ENCODE measurements at regions not wholly inside any gene's neighbourhood (a gene's known extent, or its start where the extent isn't known, plus 50 kb on each side); places are given as distances from the start of the nearest gene placed in this dataset.

DNA sequence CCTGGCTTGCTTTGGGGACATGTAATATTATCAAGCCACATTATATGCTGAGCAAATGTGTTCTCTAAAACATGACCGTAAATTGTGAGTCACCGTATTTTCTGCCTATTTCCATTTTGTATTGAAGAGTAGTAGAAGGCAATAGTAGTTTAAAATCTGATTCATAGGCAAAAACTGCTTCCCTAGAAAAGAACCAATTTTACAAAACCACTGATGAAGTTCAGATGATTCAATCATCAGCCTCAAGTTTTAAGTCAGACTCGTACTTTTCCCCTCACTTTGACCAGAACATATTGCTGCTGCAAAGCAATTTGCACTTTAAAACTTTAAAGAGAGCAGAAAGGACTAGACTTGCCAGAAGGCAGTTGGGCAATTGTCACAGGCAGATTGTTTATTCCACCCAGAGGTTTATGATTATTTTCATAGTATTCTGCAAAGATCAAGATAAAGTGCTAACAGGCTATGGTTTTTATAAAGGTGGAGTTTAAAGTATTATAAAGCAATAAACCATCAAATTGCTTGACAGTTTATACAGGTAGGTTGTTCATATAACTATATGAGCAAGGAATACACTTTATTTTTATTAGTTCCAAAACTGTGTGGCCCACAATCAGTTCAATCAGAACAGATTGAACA is 168.2 kb downstream of the ETV1 start:
- Histone ChIP-seq H3K27me3 (no peaks in the 10 kb centered on the region), H3K4me3 (ENCODE audit: low read depth, low read length) (no peak overlapping the region), H3K9me3 (no peaks in the 10 kb centered on the region; the same call in 1 of the 2 replicates), H3K36me3 (no peaks in the 10 kb centered on the region), H3K4me1 (no peaks in the 10 kb centered on the region)
- TF ChIP-seq, protein P1, sequence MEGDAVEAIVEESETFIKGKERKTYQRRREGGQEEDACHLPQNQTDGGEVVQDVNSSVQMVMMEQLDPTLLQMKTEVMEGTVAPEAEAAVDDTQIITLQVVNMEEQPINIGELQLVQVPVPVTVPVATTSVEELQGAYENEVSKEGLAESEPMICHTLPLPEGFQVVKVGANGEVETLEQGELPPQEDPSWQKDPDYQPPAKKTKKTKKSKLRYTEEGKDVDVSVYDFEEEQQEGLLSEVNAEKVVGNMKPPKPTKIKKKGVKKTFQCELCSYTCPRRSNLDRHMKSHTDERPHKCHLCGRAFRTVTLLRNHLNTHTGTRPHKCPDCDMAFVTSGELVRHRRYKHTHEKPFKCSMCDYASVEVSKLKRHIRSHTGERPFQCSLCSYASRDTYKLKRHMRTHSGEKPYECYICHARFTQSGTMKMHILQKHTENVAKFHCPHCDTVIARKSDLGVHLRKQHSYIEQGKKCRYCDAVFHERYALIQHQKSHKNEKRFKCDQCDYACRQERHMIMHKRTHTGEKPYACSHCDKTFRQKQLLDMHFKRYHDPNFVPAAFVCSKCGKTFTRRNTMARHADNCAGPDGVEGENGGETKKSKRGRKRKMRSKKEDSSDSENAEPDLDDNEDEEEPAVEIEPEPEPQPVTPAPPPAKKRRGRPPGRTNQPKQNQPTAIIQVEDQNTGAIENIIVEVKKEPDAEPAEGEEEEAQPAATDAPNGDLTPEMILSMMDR (IDR thresholded peaks at IDR 0.05; ENCODE audit: low read depth, low read length), result no peak
- DNase-seq, result no peak

DNA sequence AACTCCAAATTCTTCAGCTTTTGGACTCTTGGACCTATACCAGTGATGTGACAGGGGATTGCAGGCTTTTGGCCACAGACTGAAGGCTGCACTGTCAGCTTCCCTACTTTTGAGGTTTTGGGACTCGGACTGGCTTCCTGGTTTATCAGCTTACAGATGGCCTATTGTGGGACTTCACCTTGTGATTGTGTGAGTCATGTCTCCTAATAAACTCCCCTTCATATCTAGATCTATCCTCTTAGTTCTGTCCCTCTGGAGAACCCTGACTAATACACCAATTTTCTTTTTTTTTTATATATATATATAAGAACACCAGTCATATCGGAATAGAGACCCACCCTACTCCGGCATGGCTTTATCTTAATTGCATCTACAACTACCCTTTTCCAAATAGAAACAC is 166.8 kb downstream of the ETV1 start:
- Histone ChIP-seq H3K9me3 (no peaks in the 10 kb centered on the region), H3K4me1 (no peaks in the 10 kb centered on the region), H3K27me3 (no peaks in the 10 kb centered on the region), H3K36me3 (no peaks in the 10 kb centered on the region), H3K4me3 (ENCODE audit: low read depth, low read length) (no peak overlapping the region)
- no peak for DNase-seq
- TF ChIP-seq, protein P1 (IDR thresholded peaks at IDR 0.05; ENCODE audit: low read depth, low read length), result no peak

DNA sequence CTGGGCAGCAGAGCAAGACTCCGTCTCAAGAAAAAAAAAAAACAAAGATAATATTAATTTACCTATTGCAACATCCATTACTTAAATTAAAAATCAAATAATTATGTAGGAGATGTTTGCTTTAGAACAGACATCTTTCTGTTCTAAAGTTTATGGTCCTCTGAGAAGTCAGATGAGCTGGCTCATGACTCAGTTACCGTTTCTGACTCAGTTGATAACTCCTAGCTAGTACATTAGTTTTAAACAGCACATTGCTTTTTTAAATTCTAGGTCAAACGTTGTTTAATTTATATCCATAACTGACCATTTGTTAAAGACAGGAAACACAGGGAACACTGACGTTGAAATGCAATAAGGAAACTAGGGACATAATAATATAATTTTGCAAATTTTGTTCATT is 162.7 kb downstream of the ETV1 start:
- TF ChIP-seq, protein P1 (IDR thresholded peaks at IDR 0.05; ENCODE audit: low read depth, low read length), result no peak
- no peak for DNase-seq
- H3K4me1 ChIP-seq, result no peaks in the 10 kb centered on the region
- H3K36me3 ChIP-seq, result no peaks in the 10 kb centered on the region
- H3K9me3 ChIP-seq, result no peaks in the 10 kb centered on the region
- H3K4me3 ChIP-seq (ENCODE audit: low read depth, low read length), result no peak overlapping the region
- no peaks in the 10 kb centered on the region for H3K27me3 ChIP-seq

DNA sequence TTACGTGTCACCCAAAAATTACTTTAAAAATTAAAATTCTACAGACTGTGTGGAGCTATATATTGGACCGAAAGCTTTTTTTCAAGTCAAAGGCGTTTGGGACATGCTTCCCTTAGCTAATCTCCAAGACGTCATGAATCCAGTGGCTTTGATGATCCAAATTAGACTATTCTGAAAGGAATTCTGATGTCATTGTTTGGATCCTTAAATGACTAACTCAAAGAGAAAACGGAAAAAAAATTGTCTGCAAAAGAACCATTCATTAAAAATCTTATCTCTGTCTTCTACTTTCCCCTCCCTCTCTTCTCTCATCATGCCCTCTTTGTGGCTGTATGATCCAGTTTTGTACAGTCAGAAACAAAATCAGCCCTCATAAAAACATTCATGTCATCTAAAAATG is 161.8 kb downstream of the ETV1 start:
- H3K27me3 ChIP-seq, result no peaks in the 10 kb centered on the region
- no peaks in the 10 kb centered on the region for H3K9me3 ChIP-seq
- H3K4me1 ChIP-seq, result no peaks in the 10 kb centered on the region
- no peaks in the 10 kb centered on the region for H3K36me3 ChIP-seq
- no peak for DNase-seq
- TF ChIP-seq, protein P1 (IDR thresholded peaks at IDR 0.05; ENCODE audit: low read depth, low read length), result no peak
- H3K4me3 ChIP-seq (ENCODE audit: low read depth, low read length), result no peak overlapping the region

DNA sequence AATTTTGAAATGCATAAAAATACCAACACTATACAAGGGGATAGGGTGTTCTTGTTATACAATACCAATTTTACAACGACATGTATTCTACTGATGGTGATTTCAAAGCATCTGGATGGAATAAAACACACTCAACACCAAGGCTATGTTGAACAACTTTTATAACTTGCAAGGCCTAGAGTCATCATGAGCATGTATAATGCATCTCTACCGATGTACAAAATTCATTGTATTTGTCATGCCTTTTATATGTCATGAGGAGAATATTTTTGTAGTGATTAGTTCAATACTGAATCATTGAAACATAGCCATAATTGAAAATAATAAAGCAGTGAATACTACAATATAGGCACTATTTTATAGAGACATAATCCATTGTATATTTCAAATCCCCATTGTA is 160.2 kb downstream of the ETV1 start:
- H3K4me3 ChIP-seq (ENCODE audit: low read depth, low read length), result no peak overlapping the region
- no peaks in the 10 kb centered on the region; the same call in 1 of the 2 replicates for H3K4me1 ChIP-seq
- no peaks in the 10 kb centered on the region for H3K9me3 ChIP-seq
- TF ChIP-seq, protein P1 (IDR thresholded peaks at IDR 0.05; ENCODE audit: low read depth, low read length), result no peak
- no peak for DNase-seq
- H3K36me3 ChIP-seq, result no peaks in the 10 kb centered on the region
- no peaks in the 10 kb centered on the region for H3K27me3 ChIP-seq

DNA sequence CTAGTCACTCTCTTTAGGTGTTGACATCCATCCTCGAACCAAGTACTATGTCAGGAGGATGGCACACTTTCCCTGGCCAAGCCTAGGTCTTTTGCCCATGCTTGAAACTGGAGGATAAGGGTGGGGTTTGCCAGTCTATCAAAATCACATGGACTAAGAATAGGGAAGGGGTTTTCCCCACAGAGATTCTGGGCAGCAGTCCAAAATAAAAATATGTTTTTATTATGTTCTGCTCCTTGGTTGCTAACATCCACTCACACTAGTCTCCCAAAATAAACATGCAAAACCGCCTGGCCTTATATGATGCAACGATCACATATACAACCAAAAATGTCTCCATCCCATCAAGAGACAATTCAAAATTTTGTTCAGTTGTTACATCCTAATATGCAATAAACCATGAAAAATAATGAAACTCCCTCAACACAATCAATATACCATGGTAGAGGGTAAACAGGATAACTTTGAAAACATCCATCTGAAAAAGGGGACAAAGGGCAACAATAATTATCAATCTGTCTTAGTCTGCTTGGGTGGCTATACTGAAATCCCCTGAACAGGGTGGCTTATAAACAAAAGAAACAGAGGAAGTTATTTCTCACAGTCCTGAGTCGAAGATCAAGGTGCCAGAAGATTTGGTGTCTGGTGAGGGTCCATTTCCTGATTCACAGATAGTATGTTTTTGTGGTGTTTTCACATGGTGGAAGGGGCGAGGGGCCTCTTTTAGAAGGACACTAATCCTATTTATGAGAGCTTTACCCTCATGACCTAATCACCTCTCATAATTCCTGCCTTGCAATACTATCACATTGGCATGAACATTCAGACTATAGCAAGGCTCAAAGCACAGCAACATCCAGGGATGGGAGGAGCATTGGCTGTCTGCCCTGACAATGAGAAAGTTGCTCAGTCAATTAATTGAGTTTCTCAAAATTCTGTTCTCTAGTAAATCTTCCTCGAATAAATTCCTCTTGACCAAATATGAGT is 159.3 kb downstream of the ETV1 start:
- Histone ChIP-seq H3K9me3 (no peaks in the 10 kb centered on the region), H3K36me3 (no peaks in the 10 kb centered on the region), H3K4me1 (peaks cover 7% of the 10 kb centered on the region), H3K4me3 (ENCODE audit: low read depth, low read length) (no peak overlapping the region), H3K27me3 (no peaks in the 10 kb centered on the region)
- TF ChIP-seq, protein P1 (IDR thresholded peaks at IDR 0.05; ENCODE audit: low read depth, low read length), result no peak
- DNase-seq, result no peak
